ENCODE measurements at regions not wholly inside any gene's neighbourhood (a gene's known extent, or its start where the extent isn't known, plus 50 kb on each side); places are given as distances from the start of the nearest gene placed in this dataset.

DNA sequence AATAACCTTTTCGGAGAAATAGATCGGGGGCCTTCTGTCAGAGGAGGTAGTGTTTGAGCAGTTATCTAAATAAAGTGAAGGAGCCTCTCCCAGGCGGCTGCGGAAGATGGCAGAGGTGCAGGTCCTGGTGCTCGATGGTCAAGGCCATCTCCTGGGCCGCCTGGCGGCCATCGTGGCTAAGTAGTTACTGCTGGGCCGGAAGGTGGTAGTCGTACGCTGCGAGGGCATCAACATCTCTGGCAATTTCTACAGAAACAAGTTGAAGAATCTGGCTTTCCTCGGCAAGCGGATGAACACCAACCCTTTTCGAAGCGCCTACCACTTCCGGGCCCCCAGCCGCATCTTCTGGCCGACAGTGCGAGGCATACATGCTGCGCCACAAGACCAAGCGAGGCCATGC is 186.1 kb downstream of the KTN1 start:
- TF ChIP-seq ZNF274 (IDR thresholded peaks at IDR 0.05; ENCODE audit: low read depth, low read length) = no peak
- no peak for TF ChIP-seq SUZ12 (IDR thresholded peaks at IDR 0.05; ENCODE audit: extremely low read depth, insufficient read depth, insufficient read length)
- TF ChIP-seq YY1 (IDR thresholded peaks at IDR 0.05; ENCODE audit: insufficient read depth, insufficient read length) = no peak
- Histone ChIP-seq H3K9ac (ENCODE audit: insufficient read length, low read depth) (no peak overlapping the region), H3K27me3 (ENCODE audit: insufficient read depth, insufficient read length) (no peaks in the 10 kb centered on the region), H3K9me3 (ENCODE audit: insufficient read depth, low read length) (no peaks in the 10 kb centered on the region), H3K4me3 (ENCODE audit: insufficient read length, low read depth) (no peak overlapping the region), H3K36me3 (ENCODE audit: insufficient read depth, insufficient read length, low read length) (no peaks in the 10 kb centered on the region), H3K4me1 (ENCODE audit: insufficient read depth, insufficient read length) (peaks cover 2% of the 10 kb centered on the region)
- no peak for DNase-seq (ENCODE audit: low read depth, low spot score)

DNA sequence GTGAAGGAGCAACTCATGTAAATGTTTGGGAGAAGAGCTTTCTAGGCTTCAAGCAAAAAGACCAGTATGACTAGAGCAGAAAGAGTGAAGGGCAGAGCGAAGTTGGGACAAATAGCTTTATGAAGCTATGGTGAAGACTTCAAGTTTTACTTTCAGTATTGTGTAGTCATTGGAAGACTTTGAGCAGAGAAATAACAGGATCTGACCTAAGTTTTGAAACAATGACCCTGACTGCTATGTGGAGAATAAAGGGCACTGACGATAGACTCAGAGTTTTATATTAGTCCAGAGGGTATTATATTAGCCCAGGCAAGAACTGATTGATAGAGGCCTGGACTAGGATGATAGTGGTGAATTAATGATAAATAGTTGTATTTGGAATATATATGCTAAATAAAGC is 187.3 kb downstream of the KTN1 start:
- no peak overlapping the region for H3K9ac ChIP-seq (ENCODE audit: insufficient read length, low read depth)
- no peaks in the 10 kb centered on the region for H3K36me3 ChIP-seq (ENCODE audit: insufficient read depth, insufficient read length, low read length)
- H3K4me1 ChIP-seq (ENCODE audit: insufficient read depth, insufficient read length) = peaks cover 2% of the 10 kb centered on the region
- no peaks in the 10 kb centered on the region for H3K9me3 ChIP-seq (ENCODE audit: insufficient read depth, low read length)
- H3K27me3 ChIP-seq (ENCODE audit: insufficient read depth, insufficient read length) = no peaks in the 10 kb centered on the region
- no peak overlapping the region for H3K4me3 ChIP-seq (ENCODE audit: insufficient read length, low read depth)
- no peak for DNase-seq (ENCODE audit: low read depth, low spot score)
- no peak for TF ChIP-seq SUZ12 (IDR thresholded peaks at IDR 0.05; ENCODE audit: extremely low read depth, insufficient read depth, insufficient read length)
- TF ChIP-seq YY1 (IDR thresholded peaks at IDR 0.05; ENCODE audit: insufficient read depth, insufficient read length) = no peak
- TF ChIP-seq ZNF274 (IDR thresholded peaks at IDR 0.05; ENCODE audit: low read depth, low read length) = no peak

DNA sequence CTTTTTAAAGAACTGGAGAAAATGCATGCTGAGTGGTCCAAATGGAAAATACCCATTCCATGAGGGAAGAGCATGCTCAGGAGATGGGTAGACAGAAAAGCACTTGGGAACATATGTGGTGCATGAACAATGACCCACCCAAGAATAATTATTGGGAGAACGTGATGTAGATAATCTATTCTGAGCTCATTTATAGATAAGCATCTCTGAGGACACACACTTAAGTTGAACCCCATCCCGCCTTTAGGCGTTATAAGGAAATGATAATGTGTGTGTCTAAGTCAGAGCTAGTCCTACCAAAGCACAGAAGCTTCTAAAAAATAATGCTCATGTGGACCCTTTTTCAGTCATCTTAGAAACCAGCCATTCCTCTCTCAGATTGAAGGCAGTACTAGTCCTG is 189.9 kb downstream of the KTN1 start:
- H3K9ac ChIP-seq (ENCODE audit: insufficient read length, low read depth) = no peak overlapping the region
- no peaks in the 10 kb centered on the region for H3K27me3 ChIP-seq (ENCODE audit: insufficient read depth, insufficient read length)
- H3K4me3 ChIP-seq (ENCODE audit: insufficient read length, low read depth) = no peak overlapping the region
- TF ChIP-seq SUZ12 (IDR thresholded peaks at IDR 0.05; ENCODE audit: extremely low read depth, insufficient read depth, insufficient read length) = no peak
- TF ChIP-seq ZNF274 (IDR thresholded peaks at IDR 0.05; ENCODE audit: low read depth, low read length) = no peak
- TF ChIP-seq YY1 (IDR thresholded peaks at IDR 0.05; ENCODE audit: insufficient read depth, insufficient read length) = no peak
- DNase-seq (ENCODE audit: low read depth, low spot score) = no peak
- H3K9me3 ChIP-seq (ENCODE audit: insufficient read depth, low read length) = no peaks in the 10 kb centered on the region
- H3K36me3 ChIP-seq (ENCODE audit: insufficient read depth, insufficient read length, low read length) = no peaks in the 10 kb centered on the region
- H3K4me1 ChIP-seq (ENCODE audit: insufficient read depth, insufficient read length) = no peaks in the 10 kb centered on the region

DNA sequence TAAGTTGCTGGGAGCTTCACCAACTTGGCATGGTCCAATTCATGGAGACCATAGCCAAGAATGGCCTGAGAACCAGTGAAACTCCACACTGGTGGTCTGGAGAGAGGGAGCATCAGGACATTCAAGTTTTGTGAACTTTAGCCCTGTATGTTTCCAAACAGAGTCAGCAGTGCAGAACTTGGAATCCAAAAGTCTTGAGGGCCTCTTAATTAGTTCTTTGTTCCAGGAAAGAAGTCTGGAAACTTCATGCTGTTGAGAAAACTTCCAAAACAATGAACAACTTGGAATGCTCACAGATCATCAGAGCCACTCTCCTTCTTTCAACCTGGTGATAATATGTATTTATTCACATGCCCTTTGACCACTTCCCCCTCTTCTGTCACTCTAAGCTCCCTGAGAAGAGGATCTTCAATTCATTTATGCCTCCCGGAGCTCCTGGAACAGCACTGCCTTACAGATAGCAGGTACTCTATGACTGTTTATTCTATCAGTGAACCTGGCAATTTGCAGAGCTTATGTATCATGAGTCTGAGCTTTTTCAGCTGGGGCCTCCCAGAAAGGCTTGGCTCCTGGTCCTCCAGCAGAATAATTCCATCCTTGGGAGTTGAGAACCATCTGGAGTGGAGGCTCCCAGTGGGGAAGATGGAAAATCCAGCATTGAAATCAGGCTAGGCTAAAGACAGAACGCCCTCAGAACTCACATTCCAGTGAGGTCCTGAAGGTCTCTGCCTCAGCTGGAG is 191.4 kb downstream of the KTN1 start:
- no peaks in the 10 kb centered on the region for H3K4me1 ChIP-seq (ENCODE audit: insufficient read depth, insufficient read length)
- H3K4me3 ChIP-seq (ENCODE audit: insufficient read length, low read depth) = no peak overlapping the region
- H3K36me3 ChIP-seq (ENCODE audit: insufficient read depth, insufficient read length, low read length) = no peaks in the 10 kb centered on the region
- no peaks in the 10 kb centered on the region for H3K27me3 ChIP-seq (ENCODE audit: insufficient read depth, insufficient read length)
- TF ChIP-seq SUZ12 (IDR thresholded peaks at IDR 0.05; ENCODE audit: extremely low read depth, insufficient read depth, insufficient read length) = no peak
- no peak for TF ChIP-seq YY1 (IDR thresholded peaks at IDR 0.05; ENCODE audit: insufficient read depth, insufficient read length)
- TF ChIP-seq ZNF274 (IDR thresholded peaks at IDR 0.05; ENCODE audit: low read depth, low read length) = no peak
- no peak overlapping the region for H3K9ac ChIP-seq (ENCODE audit: insufficient read length, low read depth)
- no peaks in the 10 kb centered on the region for H3K9me3 ChIP-seq (ENCODE audit: insufficient read depth, low read length)
- no peak for DNase-seq (ENCODE audit: low read depth, low spot score)

DNA sequence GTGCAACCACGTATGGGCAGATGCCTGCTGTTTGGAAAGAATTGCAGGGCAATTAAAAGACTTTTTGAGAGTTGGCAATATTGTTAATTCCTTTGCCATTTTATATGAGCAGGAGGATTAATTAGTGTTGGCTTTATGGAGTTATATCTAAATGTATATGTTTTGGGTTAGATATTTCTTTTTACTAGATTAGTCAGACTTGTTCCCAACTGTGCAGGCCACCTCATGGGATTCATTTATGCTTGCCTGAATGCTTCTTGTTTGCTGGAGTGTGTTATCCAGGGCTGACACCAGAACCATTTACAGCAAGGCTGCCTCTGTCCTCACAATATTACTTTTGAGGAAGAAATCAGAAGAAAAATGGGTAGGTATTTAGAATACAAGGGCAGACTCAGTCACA is 192.5 kb downstream of the KTN1 start:
- Histone ChIP-seq H3K4me1 (ENCODE audit: insufficient read depth, insufficient read length) (no peaks in the 10 kb centered on the region), H3K27me3 (ENCODE audit: insufficient read depth, insufficient read length) (no peaks in the 10 kb centered on the region), H3K9me3 (ENCODE audit: insufficient read depth, low read length) (no peaks in the 10 kb centered on the region), H3K9ac (ENCODE audit: insufficient read length, low read depth) (no peak overlapping the region), H3K36me3 (ENCODE audit: insufficient read depth, insufficient read length, low read length) (no peaks in the 10 kb centered on the region), H3K4me3 (ENCODE audit: insufficient read length, low read depth) (no peak overlapping the region)
- no peak for TF ChIP-seq SUZ12 (IDR thresholded peaks at IDR 0.05; ENCODE audit: extremely low read depth, insufficient read depth, insufficient read length)
- TF ChIP-seq ZNF274 (IDR thresholded peaks at IDR 0.05; ENCODE audit: low read depth, low read length) = no peak
- TF ChIP-seq YY1 (IDR thresholded peaks at IDR 0.05; ENCODE audit: insufficient read depth, insufficient read length) = no peak
- no peak for DNase-seq (ENCODE audit: low read depth, low spot score)

DNA sequence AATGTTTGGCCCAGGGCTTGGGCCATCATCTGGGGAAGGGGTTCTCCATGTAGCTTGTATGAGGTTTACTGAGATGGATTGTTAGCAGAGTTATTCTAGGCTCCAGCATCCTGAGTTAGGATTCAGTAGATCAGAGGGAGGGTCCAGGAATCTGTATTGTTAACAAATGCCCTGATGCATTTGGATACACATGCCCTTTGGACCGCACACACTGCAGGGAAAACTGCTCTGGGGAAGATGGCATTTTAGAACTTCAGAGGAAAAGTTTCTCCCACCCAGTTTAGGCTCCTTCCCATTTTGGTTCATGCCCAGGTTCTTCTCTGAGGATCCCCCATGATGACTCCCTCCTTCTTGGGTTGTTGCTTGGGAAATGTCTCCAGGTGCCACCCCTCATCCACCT is 193.3 kb downstream of the KTN1 start:
- no peaks in the 10 kb centered on the region for H3K36me3 ChIP-seq (ENCODE audit: insufficient read depth, insufficient read length, low read length)
- no peaks in the 10 kb centered on the region for H3K9me3 ChIP-seq (ENCODE audit: insufficient read depth, low read length)
- DNase-seq (ENCODE audit: low read depth, low spot score) = no peak
- no peak overlapping the region for H3K4me3 ChIP-seq (ENCODE audit: insufficient read length, low read depth)
- H3K27me3 ChIP-seq (ENCODE audit: insufficient read depth, insufficient read length) = no peaks in the 10 kb centered on the region
- no peak for TF ChIP-seq YY1 (IDR thresholded peaks at IDR 0.05; ENCODE audit: insufficient read depth, insufficient read length)
- no peak for TF ChIP-seq SUZ12 (IDR thresholded peaks at IDR 0.05; ENCODE audit: extremely low read depth, insufficient read depth, insufficient read length)
- TF ChIP-seq ZNF274 (IDR thresholded peaks at IDR 0.05; ENCODE audit: low read depth, low read length) = no peak
- no peaks in the 10 kb centered on the region for H3K4me1 ChIP-seq (ENCODE audit: insufficient read depth, insufficient read length)
- H3K9ac ChIP-seq (ENCODE audit: insufficient read length, low read depth) = no peak overlapping the region

DNA sequence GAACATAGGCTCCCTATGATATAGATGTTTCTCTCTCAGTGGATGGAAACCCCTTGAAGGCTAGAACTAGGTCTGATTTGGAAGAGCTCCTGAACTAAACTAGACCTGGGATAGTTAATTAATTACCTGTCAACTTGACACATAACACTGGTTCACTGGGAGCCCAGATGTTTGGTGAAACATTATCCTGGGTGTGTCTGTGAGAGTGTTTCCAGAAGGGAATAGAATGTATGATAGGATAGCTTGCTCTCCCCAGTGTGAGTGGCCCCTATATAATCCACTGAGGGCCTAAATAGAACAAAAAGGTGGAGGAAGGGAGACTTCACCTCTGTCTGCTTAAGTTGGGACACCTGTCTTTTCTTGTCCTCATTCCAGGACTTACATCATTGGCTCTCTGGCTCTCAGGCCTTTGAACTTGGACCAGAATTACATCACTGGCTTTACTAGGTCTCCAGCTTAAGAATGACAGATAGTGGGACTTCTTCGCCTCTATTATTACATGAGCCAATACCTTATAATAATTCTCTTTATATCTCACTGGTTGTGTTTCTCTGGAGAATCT is 194.1 kb downstream of the KTN1 start:
- DNase-seq (ENCODE audit: low read depth, low spot score) = no peak
- Histone ChIP-seq H3K4me1 (ENCODE audit: insufficient read depth, insufficient read length) (no peaks in the 10 kb centered on the region), H3K4me3 (ENCODE audit: insufficient read length, low read depth) (no peak overlapping the region), H3K9me3 (ENCODE audit: insufficient read depth, low read length) (no peaks in the 10 kb centered on the region), H3K9ac (ENCODE audit: insufficient read length, low read depth) (no peak overlapping the region), H3K27me3 (ENCODE audit: insufficient read depth, insufficient read length) (no peaks in the 10 kb centered on the region), H3K36me3 (ENCODE audit: insufficient read depth, insufficient read length, low read length) (no peaks in the 10 kb centered on the region)
- TF ChIP-seq SUZ12 (IDR thresholded peaks at IDR 0.05; ENCODE audit: extremely low read depth, insufficient read depth, insufficient read length) = no peak
- no peak for TF ChIP-seq YY1 (IDR thresholded peaks at IDR 0.05; ENCODE audit: insufficient read depth, insufficient read length)
- TF ChIP-seq ZNF274 (IDR thresholded peaks at IDR 0.05; ENCODE audit: low read depth, low read length) = no peak
